Calu3 (cell line): ENCODE measurements at regions not wholly inside any gene's neighbourhood (a gene's known extent, or its start where the extent isn't known, plus 50 kb on each side); places are given as distances from the start of the nearest gene placed in this dataset.

ENCODE experiments used
- BruUV-seq: library from RNA; stranded (reverse); fragments of 400-500 nt; replicated peaks from 2 replicates; lab custom pipeline; 2021; lab: Mats Ljungman, UMichigan
- CTCF ChIA-PET: fragments of 300-600 bp; sonication (Branson Sonifier 250); formaldehyde crosslinking; loops from one replicate; lab custom pipeline; 2022; ENCODE audit warnings: antibody characterized with exemption; lab: Charles Lee
- DNase-seq: peaks from one replicate; pipeline ENCODE4 v3.0.0; 2022
- H3K27ac Mint-ChIP-seq: one replicate; pipeline ENCODE4 v1.8.0; 2022; ENCODE audit warnings: mixed read lengths; ENCODE audit not compliant: unreplicated experiment
- H3K27me3 Mint-ChIP-seq: one replicate; pipeline ENCODE4 v1.8.0; 2022; ENCODE audit warnings: mixed read lengths; ENCODE audit not compliant: unreplicated experiment
- H3K36me3 Mint-ChIP-seq: one replicate; pipeline ENCODE4 v1.8.0; 2022; ENCODE audit warnings: mild to moderate bottlenecking, moderate library complexity, mixed read lengths; ENCODE audit not compliant: insufficient read depth, unreplicated experiment
- H3K4me1 Mint-ChIP-seq: one replicate; pipeline ENCODE4 v1.8.0; 2022; ENCODE audit warnings: mild to moderate bottlenecking, low read depth, mixed read lengths; ENCODE audit not compliant: unreplicated experiment
- H3K4me3 Mint-ChIP-seq: one replicate; pipeline ENCODE4 v1.8.0; 2022; ENCODE audit warnings: mild to moderate bottlenecking, low read depth, moderate library complexity, mixed read lengths; ENCODE audit not compliant: unreplicated experiment
- H3K9me3 Mint-ChIP-seq: one replicate; pipeline ENCODE4 v1.8.0; 2022; ENCODE audit warnings: low read depth, mixed read lengths; ENCODE audit not compliant: unreplicated experiment
- intact Hi-C: fragments of 100-400 bp; cut with micrococcal nuclease; formaldehyde crosslinking; loops from one replicate; pipeline ENCODE4 v1.10.0; 2022; ENCODE audit not compliant: unreplicated experiment
- TF ChIP-seq, protein P1 (sequence below): fragments of 200-600 bp; IDR thresholded peaks from one replicate; pipeline ENCODE4 v1.8.0; 2022; ENCODE audit warnings: antibody characterized with exemption; ENCODE audit not compliant: unreplicated experiment

DNA sequence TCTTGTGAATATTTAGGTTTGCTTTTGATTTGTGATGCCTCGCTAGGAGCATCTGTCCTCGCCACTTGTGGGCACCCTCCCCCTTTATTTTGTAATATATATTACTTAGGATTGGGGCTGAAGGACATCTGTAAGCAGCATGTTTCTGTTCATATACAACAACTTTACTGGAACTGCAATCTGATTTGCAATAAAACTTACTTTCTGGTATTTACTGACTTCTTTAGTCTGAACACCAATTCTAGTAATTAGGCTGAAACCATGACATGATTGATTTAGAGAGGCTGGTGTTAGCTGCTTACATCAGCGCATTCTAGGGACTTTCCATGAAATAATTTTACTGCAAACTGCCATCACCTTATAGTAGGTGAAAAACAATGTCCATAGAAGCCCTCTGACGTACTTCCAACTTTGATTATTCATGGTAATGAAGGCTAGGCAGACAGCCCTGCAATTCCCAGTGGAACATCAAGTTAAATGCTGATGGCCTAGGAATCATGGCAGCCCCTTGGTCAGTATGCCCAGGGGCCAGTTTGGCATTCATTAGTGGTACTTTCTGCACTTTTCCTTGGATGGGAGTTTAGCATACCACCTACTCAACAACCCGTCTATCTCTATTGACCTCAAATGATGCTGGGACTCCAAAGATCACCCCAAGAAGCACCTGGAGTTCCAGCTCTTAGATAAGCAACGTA is 132.9 kb upstream of the MCHR2 start:
- intact Hi-C loops = no loop called here
- Mint-ChIP-seq H3K4me3 (no peak overlapping the region), H3K4me1 (no peaks in the 10 kb centered on the region), H3K36me3 (no peaks in the 10 kb centered on the region), H3K9me3 (peaks cover 4% of the 10 kb centered on the region), H3K27ac (no peak overlapping the region), H3K27me3 (no peaks in the 10 kb centered on the region)
- TF ChIP-seq, protein P1, sequence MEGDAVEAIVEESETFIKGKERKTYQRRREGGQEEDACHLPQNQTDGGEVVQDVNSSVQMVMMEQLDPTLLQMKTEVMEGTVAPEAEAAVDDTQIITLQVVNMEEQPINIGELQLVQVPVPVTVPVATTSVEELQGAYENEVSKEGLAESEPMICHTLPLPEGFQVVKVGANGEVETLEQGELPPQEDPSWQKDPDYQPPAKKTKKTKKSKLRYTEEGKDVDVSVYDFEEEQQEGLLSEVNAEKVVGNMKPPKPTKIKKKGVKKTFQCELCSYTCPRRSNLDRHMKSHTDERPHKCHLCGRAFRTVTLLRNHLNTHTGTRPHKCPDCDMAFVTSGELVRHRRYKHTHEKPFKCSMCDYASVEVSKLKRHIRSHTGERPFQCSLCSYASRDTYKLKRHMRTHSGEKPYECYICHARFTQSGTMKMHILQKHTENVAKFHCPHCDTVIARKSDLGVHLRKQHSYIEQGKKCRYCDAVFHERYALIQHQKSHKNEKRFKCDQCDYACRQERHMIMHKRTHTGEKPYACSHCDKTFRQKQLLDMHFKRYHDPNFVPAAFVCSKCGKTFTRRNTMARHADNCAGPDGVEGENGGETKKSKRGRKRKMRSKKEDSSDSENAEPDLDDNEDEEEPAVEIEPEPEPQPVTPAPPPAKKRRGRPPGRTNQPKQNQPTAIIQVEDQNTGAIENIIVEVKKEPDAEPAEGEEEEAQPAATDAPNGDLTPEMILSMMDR = no peak
- no peak for DNase-seq
- BruUV-seq = no TSS peak
- CTCF ChIA-PET = no interaction called here

DNA sequence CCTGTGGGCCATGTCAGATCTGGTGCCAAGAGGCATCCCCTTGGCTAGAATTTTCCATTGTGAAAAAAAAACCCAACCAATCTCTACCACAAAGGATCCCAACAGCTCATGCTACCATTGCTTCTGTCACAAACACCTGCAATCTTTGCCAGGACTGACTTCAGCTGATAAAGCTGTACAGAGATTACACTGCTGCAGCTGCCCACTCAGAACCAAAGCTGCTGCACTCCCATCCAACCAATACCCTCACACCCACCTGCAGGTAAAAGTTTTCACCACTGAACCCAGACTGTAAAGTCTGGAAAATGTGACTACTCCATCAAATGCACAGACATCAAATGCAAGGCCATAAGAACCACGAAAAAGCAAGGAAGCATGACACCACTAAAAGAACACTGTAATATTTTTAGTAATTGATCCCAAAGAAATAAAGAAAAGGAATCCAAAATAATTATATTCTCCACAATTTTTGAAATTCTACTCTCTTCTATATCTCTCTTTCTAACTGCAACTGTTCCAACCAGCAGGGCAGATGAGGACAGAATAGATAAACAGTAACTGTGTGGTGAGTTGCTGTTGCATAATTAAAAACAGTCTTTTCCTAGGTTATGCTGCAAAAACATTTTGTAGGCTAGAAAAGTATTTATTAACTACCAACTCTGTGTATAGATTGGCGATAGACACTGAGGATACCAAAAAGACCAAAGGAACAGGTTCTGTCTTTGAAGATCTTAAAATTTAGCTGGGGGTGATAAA is 128.0 kb upstream of the MCHR2 start:
- CTCF ChIA-PET = no interaction called here
- no peaks in the 10 kb centered on the region for H3K27me3 Mint-ChIP-seq

DNA sequence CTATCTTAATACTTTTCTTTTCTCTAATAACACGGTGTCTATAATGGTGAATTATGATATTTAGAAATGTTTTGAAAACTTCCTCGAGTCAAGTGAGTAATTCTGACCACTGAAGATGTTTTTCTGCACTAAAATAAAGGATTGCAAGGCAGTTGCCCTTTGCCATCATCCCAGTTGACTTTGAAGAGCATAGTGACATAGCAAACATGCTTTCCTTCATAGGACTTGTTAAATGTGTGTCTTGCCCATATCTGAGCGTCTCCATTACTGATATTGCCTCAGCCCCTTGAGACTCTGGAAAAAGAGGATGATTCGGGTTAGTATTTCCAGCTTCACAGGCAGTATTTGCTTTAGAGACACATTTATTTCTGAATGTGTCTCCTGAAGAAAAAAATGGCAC is 125.2 kb upstream of the MCHR2 start:
- no peaks in the 10 kb centered on the region for H3K27me3 Mint-ChIP-seq
- intact Hi-C loops = loop anchor here (5.0 to 10.0 kb wide), 3 partner anchors 116 to 453 kb away; no protein-coding TSS in a partner anchor
- no peak for DNase-seq
- H3K4me3 Mint-ChIP-seq = no peak overlapping the region
- H3K36me3 Mint-ChIP-seq = no peaks in the 10 kb centered on the region
- CTCF ChIA-PET = no interaction called here
- TF ChIP-seq, protein P1 = no peak
- no peaks in the 10 kb centered on the region for H3K4me1 Mint-ChIP-seq
- H3K9me3 Mint-ChIP-seq = no peaks in the 10 kb centered on the region
- no peak overlapping the region for H3K27ac Mint-ChIP-seq
- BruUV-seq = no TSS peak

More for the DNA sequence above, 128.0 kb upstream of the MCHR2 start:
- no peaks in the 10 kb centered on the region for H3K4me1 Mint-ChIP-seq
- TF ChIP-seq, protein P1 = no peak
- no peaks in the 10 kb centered on the region for H3K36me3 Mint-ChIP-seq
- BruUV-seq = no TSS peak
- H3K4me3 Mint-ChIP-seq = no peak overlapping the region
- no peak for DNase-seq
- H3K27ac Mint-ChIP-seq = no peak overlapping the region
- intact Hi-C loops = no loop called here
- no peaks in the 10 kb centered on the region for H3K9me3 Mint-ChIP-seq

DNA sequence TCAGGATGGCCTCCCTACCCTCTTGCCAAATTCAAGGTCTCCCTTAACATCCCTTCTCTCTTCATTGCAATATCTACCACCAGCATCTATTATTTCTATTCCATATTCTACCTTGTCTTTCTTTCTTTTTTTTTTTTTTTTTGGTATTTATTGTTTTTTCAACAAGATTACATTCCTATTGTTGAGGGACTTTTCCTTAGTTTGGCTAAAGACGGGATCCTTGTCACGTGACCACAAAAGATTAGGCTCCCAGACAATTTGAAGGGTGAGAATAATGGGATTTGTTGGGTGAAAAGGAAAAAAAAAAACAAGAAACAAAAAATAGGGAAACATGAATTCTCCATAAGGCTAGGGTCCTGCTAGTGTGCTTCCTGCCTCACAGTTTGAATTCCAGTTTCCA is 124.3 kb upstream of the MCHR2 start:
- intact Hi-C loops = loop anchor here (5.0 to 10.0 kb wide), 3 partner anchors 116 to 454 kb away; no protein-coding TSS in a partner anchor
- DNase-seq = no peak
- H3K4me1 Mint-ChIP-seq = no peaks in the 10 kb centered on the region
- CTCF ChIA-PET = no interaction called here
- no peaks in the 10 kb centered on the region for H3K36me3 Mint-ChIP-seq
- no peak overlapping the region for H3K4me3 Mint-ChIP-seq
- TF ChIP-seq, protein P1 = no peak
- no peak overlapping the region for H3K27ac Mint-ChIP-seq
- H3K27me3 Mint-ChIP-seq = no peaks in the 10 kb centered on the region
- BruUV-seq = no TSS peak
- no peaks in the 10 kb centered on the region for H3K9me3 Mint-ChIP-seq
